ENCODE measurements at regions not wholly inside any gene's neighbourhood (a gene's known extent, or its start where the extent isn't known, plus 50 kb on each side); places are given as distances from the start of the nearest gene placed in this dataset.

- Histone ChIP-seq H3K79me1 (ENCODE audit: low read length) (no peaks in the 10 kb centered on the region), H3K4me1 (ENCODE audit: control insufficient read depth, low read depth, low read length) (no peaks in the 10 kb centered on the region), H3K27ac (ENCODE audit: low read depth, low read length) (no peak overlapping the region), H3K27me3 (ENCODE audit: insufficient read depth, low read length, poor library complexity) (no peaks in the 10 kb centered on the region), H2BK5ac (ENCODE audit: low read length) (no peak overlapping the region), H3K4me2 (ENCODE audit: low read length) (no peak overlapping the region), H2AK5ac (ENCODE audit: low read length) (no peak overlapping the region), H3K18ac (ENCODE audit: low read length) (no peak overlapping the region), H2BK15ac (replicated peaks; ENCODE audit: low read depth) (no peak overlapping the region), H3K79me2 (ENCODE audit: control insufficient read depth, insufficient read depth, low read length) (no peaks in the 10 kb centered on the region), H4K8ac (ENCODE audit: low read depth, low read length) (no peak overlapping the region), H3K4ac (ENCODE audit: low read depth, low read length) (no peak overlapping the region), H3K4me3 (ENCODE audit: low read length) (no peak overlapping the region), H3K36me3 (ENCODE audit: control insufficient read depth, insufficient read depth, low read length) (no peaks in the 10 kb centered on the region), H3K9ac (ENCODE audit: low read length) (no peak overlapping the region), H2BK120ac (ENCODE audit: low read depth, low read length) (no peak overlapping the region), H4K5ac (ENCODE audit: low read length) (no peak overlapping the region), H3K23ac (ENCODE audit: low read length) (no peak overlapping the region), H3K56ac (ENCODE audit: low read length) (no peak overlapping the region)
- no peak for DNase-seq
- no CpG with 5 or more reads among the region's 5 CpGs for WGBS (ENCODE audit: extremely low coverage, insufficient coverage, low lambda C conversion rate)
Measured at GRCh38 chr2:2570871-2571270, 239.8 kb upstream of the MYT1L start.

- Histone ChIP-seq H3K36me3 (ENCODE audit: control insufficient read depth, insufficient read depth, low read length) (no peaks in the 10 kb centered on the region), H3K23ac (ENCODE audit: low read length) (no peak overlapping the region), H3K4me1 (ENCODE audit: control insufficient read depth, low read depth, low read length) (no peaks in the 10 kb centered on the region), H2AK5ac (ENCODE audit: low read length) (no peak overlapping the region), H3K27ac (ENCODE audit: low read depth, low read length) (no peak overlapping the region), H3K4me3 (ENCODE audit: low read length) (no peak overlapping the region), H4K5ac (ENCODE audit: low read length) (no peak overlapping the region), H3K79me2 (ENCODE audit: control insufficient read depth, insufficient read depth, low read length) (no peaks in the 10 kb centered on the region), H3K18ac (ENCODE audit: low read length) (no peak overlapping the region), H3K4me2 (ENCODE audit: low read length) (no peak overlapping the region), H3K27me3 (ENCODE audit: insufficient read depth, low read length, poor library complexity) (no peaks in the 10 kb centered on the region), H3K9ac (ENCODE audit: low read length) (no peak overlapping the region), H2BK120ac (ENCODE audit: low read depth, low read length) (no peak overlapping the region), H4K8ac (ENCODE audit: low read depth, low read length) (no peak overlapping the region), H3K56ac (ENCODE audit: low read length) (no peak overlapping the region), H3K4ac (ENCODE audit: low read depth, low read length) (no peak overlapping the region), H2BK15ac (replicated peaks; ENCODE audit: low read depth) (no peak overlapping the region), H3K79me1 (ENCODE audit: low read length) (no peaks in the 10 kb centered on the region), H2BK5ac (ENCODE audit: low read length) (no peak overlapping the region)
- DNase-seq = no peak
- no CpG with 5 or more reads among the region's 11 CpGs for WGBS (ENCODE audit: extremely low coverage, insufficient coverage, low lambda C conversion rate)
Measured at GRCh38 chr2:2570360-2570759, 239.3 kb upstream of the MYT1L start.

DNA sequence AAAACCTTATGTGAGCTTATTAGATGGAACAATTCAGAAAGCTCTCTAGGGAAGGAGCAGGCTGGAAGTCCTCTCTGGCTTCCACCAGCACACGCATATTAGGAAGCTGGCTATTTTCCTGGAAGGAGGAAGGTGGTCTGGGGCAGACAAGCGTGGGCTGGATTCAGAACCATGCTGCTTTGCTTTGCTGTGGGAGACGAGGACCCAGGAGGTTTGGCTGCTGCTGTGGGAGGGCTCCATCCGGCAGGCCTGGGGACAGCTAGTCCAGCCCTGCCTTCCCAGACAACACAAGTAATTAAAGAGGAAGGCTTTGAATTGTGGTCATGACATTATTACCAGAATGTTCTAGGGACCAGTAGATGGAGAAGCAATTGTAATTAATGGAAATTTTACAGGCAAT lies 238.8 kb upstream of the MYT1L start:
- no peaks in the 10 kb centered on the region for H3K27me3 ChIP-seq (ENCODE audit: insufficient read depth, low read length, poor library complexity)
- no peak overlapping the region for H3K9ac ChIP-seq (ENCODE audit: low read length)
- no peak for DNase-seq
- no peak overlapping the region for H4K8ac ChIP-seq (ENCODE audit: low read depth, low read length)
- H3K4me2 ChIP-seq (ENCODE audit: low read length) = no peak overlapping the region
- H3K4me3 ChIP-seq (ENCODE audit: low read length) = no peak overlapping the region
- H3K79me1 ChIP-seq (ENCODE audit: low read length) = no peaks in the 10 kb centered on the region
- no peak overlapping the region for H3K27ac ChIP-seq (ENCODE audit: low read depth, low read length)
- H3K4me1 ChIP-seq (ENCODE audit: control insufficient read depth, low read depth, low read length) = no peaks in the 10 kb centered on the region
- no peak overlapping the region for H3K56ac ChIP-seq (ENCODE audit: low read length)
- no peak overlapping the region for H3K4ac ChIP-seq (ENCODE audit: low read depth, low read length)
- no CpG with 5 or more reads among the region's 4 CpGs for WGBS (ENCODE audit: extremely low coverage, insufficient coverage, low lambda C conversion rate)
- no peak overlapping the region for H2BK120ac ChIP-seq (ENCODE audit: low read depth, low read length)
- H3K79me2 ChIP-seq (ENCODE audit: control insufficient read depth, insufficient read depth, low read length) = no peaks in the 10 kb centered on the region
- H2BK5ac ChIP-seq (ENCODE audit: low read length) = no peak overlapping the region
- no peak overlapping the region for H3K23ac ChIP-seq (ENCODE audit: low read length)
- H2AK5ac ChIP-seq (ENCODE audit: low read length) = no peak overlapping the region
- H3K36me3 ChIP-seq (ENCODE audit: control insufficient read depth, insufficient read depth, low read length) = no peaks in the 10 kb centered on the region
- no peak overlapping the region for H4K5ac ChIP-seq (ENCODE audit: low read length)
- H3K18ac ChIP-seq (ENCODE audit: low read length) = no peak overlapping the region
- no peak overlapping the region for H2BK15ac ChIP-seq (replicated peaks; ENCODE audit: low read depth)

- Histone ChIP-seq H3K4ac (ENCODE audit: low read depth, low read length) (no peak overlapping the region), H3K23ac (ENCODE audit: low read length) (no peak overlapping the region), H3K27ac (ENCODE audit: low read depth, low read length) (no peak overlapping the region), H3K56ac (ENCODE audit: low read length) (no peak overlapping the region), H3K4me3 (ENCODE audit: low read length) (no peak overlapping the region), H3K79me1 (ENCODE audit: low read length) (no peaks in the 10 kb centered on the region), H2AK5ac (ENCODE audit: low read length) (no peak overlapping the region), H3K18ac (ENCODE audit: low read length) (no peak overlapping the region), H3K9ac (ENCODE audit: low read length) (no peak overlapping the region), H4K5ac (ENCODE audit: low read length) (no peak overlapping the region), H3K27me3 (ENCODE audit: insufficient read depth, low read length, poor library complexity) (no peaks in the 10 kb centered on the region), H2BK15ac (replicated peaks; ENCODE audit: low read depth) (no peak overlapping the region), H3K36me3 (ENCODE audit: control insufficient read depth, insufficient read depth, low read length) (no peaks in the 10 kb centered on the region), H2BK5ac (ENCODE audit: low read length) (no peak overlapping the region), H3K4me2 (ENCODE audit: low read length) (no peak overlapping the region), H4K8ac (ENCODE audit: low read depth, low read length) (no peak overlapping the region), H3K79me2 (ENCODE audit: control insufficient read depth, insufficient read depth, low read length) (no peaks in the 10 kb centered on the region), H3K4me1 (ENCODE audit: control insufficient read depth, low read depth, low read length) (peaks cover 2% of the 10 kb centered on the region), H2BK120ac (ENCODE audit: low read depth, low read length) (no peak overlapping the region)
- WGBS (ENCODE audit: extremely low coverage, insufficient coverage, low lambda C conversion rate) = no CpG with 5 or more reads among the region's 11 CpGs
- DNase-seq = no peak
Measured at GRCh38 chr2:2569306-2569705, 238.2 kb upstream of the MYT1L start.

DNA sequence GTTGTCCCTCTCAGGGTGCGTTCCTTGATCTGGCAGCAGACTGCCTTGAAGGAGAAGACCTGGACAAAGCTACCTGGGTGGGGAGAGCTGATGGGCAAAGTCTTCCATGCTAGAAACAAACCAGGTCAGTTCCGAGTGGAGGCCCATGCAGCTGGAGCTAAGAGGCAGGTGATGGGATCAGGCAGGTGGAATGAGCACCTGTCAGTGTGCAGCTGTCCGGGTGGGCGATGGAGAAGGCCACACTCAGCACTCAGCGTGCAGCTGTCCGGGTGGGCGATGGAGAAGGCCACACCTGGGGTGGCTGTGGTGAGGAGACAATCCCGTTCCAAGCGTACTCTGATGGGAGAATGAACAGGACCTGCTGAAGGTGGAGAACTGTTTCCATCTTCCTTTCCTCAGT lies 237.3 kb upstream of the MYT1L start:
- Histone ChIP-seq H3K79me1 (ENCODE audit: low read length) (no peaks in the 10 kb centered on the region), H2AK5ac (ENCODE audit: low read length) (no peak overlapping the region), H2BK120ac (ENCODE audit: low read depth, low read length) (no peak overlapping the region), H3K36me3 (ENCODE audit: control insufficient read depth, insufficient read depth, low read length) (no peaks in the 10 kb centered on the region), H2BK15ac (replicated peaks; ENCODE audit: low read depth) (no peak overlapping the region), H3K4me3 (ENCODE audit: low read length) (no peak overlapping the region), H3K4me1 (ENCODE audit: control insufficient read depth, low read depth, low read length) (peaks cover 4% of the 10 kb centered on the region), H3K9ac (ENCODE audit: low read length) (no peak overlapping the region), H3K27ac (ENCODE audit: low read depth, low read length) (no peak overlapping the region), H2BK5ac (ENCODE audit: low read length) (no peak overlapping the region), H3K4me2 (ENCODE audit: low read length) (no peak overlapping the region), H3K23ac (ENCODE audit: low read length) (no peak overlapping the region), H3K18ac (ENCODE audit: low read length) (no peak overlapping the region), H3K4ac (ENCODE audit: low read depth, low read length) (no peak overlapping the region), H4K8ac (ENCODE audit: low read depth, low read length) (no peak overlapping the region), H4K5ac (ENCODE audit: low read length) (no peak overlapping the region), H3K27me3 (ENCODE audit: insufficient read depth, low read length, poor library complexity) (no peaks in the 10 kb centered on the region), H3K79me2 (ENCODE audit: control insufficient read depth, insufficient read depth, low read length) (no peaks in the 10 kb centered on the region), H3K56ac (ENCODE audit: low read length) (no peak overlapping the region)
- no peak for DNase-seq
- no CpG with 5 or more reads among the region's 9 CpGs for WGBS (ENCODE audit: extremely low coverage, insufficient coverage, low lambda C conversion rate)

DNA sequence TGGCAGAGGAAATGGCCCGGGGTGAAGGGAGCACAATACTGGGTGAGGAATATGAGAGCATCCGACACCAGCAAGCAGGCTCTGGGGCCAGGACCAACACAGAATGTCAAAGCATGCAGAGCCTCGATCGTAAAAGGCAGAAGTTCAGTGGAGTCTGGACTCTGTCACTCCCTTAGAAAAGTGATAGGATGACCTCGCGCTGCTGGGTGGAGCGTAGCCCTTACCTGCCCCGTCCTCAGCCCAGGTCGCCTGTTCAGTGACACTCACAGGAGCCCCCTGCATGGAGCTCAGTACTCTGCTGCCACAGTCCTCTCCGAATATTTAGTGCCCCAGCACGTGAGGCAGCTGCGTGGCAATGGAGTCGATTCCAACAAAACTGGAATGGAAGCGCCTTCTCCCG lies 236.7 kb upstream of the MYT1L start:
- no peaks in the 10 kb centered on the region for H3K36me3 ChIP-seq (ENCODE audit: control insufficient read depth, insufficient read depth, low read length)
- WGBS (ENCODE audit: extremely low coverage, insufficient coverage, low lambda C conversion rate) = no CpG with 5 or more reads among the region's 15 CpGs
- no peaks in the 10 kb centered on the region for H3K79me2 ChIP-seq (ENCODE audit: control insufficient read depth, insufficient read depth, low read length)
- H3K18ac ChIP-seq (ENCODE audit: low read length) = no peak overlapping the region
- H3K4me3 ChIP-seq (ENCODE audit: low read length) = no peak overlapping the region
- H3K27ac ChIP-seq (ENCODE audit: low read depth, low read length) = no peak overlapping the region
- H4K5ac ChIP-seq (ENCODE audit: low read length) = no peak overlapping the region
- H3K9ac ChIP-seq (ENCODE audit: low read length) = no peak overlapping the region
- no peak overlapping the region for H3K56ac ChIP-seq (ENCODE audit: low read length)
- H3K4me1 ChIP-seq (ENCODE audit: control insufficient read depth, low read depth, low read length) = peaks cover 4% of the 10 kb centered on the region
- no peak overlapping the region for H2BK120ac ChIP-seq (ENCODE audit: low read depth, low read length)
- H2BK15ac ChIP-seq (replicated peaks; ENCODE audit: low read depth) = no peak overlapping the region
- no peak overlapping the region for H2BK5ac ChIP-seq (ENCODE audit: low read length)
- H3K23ac ChIP-seq (ENCODE audit: low read length) = no peak overlapping the region
- no peak overlapping the region for H3K4ac ChIP-seq (ENCODE audit: low read depth, low read length)
- H3K79me1 ChIP-seq (ENCODE audit: low read length) = no peaks in the 10 kb centered on the region
- no peak overlapping the region for H2AK5ac ChIP-seq (ENCODE audit: low read length)
- no peak overlapping the region for H4K8ac ChIP-seq (ENCODE audit: low read depth, low read length)
- no peaks in the 10 kb centered on the region for H3K27me3 ChIP-seq (ENCODE audit: insufficient read depth, low read length, poor library complexity)
- H3K4me2 ChIP-seq (ENCODE audit: low read length) = no peak overlapping the region
- no peak for DNase-seq

All from mesendoderm (in vitro differentiated cells).